Lower lobe of right lung (tissue), 2 donors: ENCODE measurements at regions not wholly inside any gene's neighbourhood (a gene's known extent, or its start where the extent isn't known, plus 50 kb on each side); places are given as distances from the start of the nearest gene placed in this dataset.

Experiments
- ATAC-seq, 2 donors: fragments of 200-7000 bp; cut with Tn5 transposase; one replicate each; pipeline ENCODE4 v1.9.1; 2020 to 2022; ENCODE audit warnings: mild to moderate bottlenecking in 2 of 2, moderate library complexity in 2 of 2
- DNase-seq: peaks from one replicate; pipeline ENCODE4 v3.0.0-alpha.2; 2020
- H3K27ac ChIP-seq: fragments of 200-600 bp; one replicate; pipeline ENCODE4 v1.8.0; 2022
- H3K27me3 ChIP-seq: fragments of 200-600 bp; one replicate; pipeline ENCODE4 v1.8.0; 2022; ENCODE audit warnings: low read depth
- H3K36me3 ChIP-seq: fragments of 200-600 bp; one replicate; pipeline ENCODE4 v1.8.0; 2022; ENCODE audit warnings: mild to moderate bottlenecking
- H3K4me1 ChIP-seq: fragments of 200-600 bp; one replicate; pipeline ENCODE4 v1.8.0; 2022
- H3K4me3 ChIP-seq: fragments of 200-600 bp; one replicate; pipeline ENCODE4 v1.8.0; 2022; ENCODE audit warnings: mild to moderate bottlenecking
- H3K9me3 ChIP-seq: fragments of 200-600 bp; one replicate; pipeline ENCODE4 v1.8.0; 2022
- intact Hi-C: fragments of 100-400 bp; cut with DNase I; formaldehyde crosslinking; loops from one replicate; pipeline ENCODE4 v1.11.0; 2022
- TF ChIP-seq, protein P1 (sequence below): fragments of 200-600 bp; IDR thresholded peaks from one replicate; pipeline ENCODE4 v1.8.0; 2022; ENCODE audit warnings: antibody characterized with exemption, mild to moderate bottlenecking
- donor health status: DM: no; HTN: yes; CAD: no; lungs with severe emphysema.

GRCh38 chr7:27387864-27388263 is 145.3 kb downstream of the EVX1 start:
- H3K27ac ChIP-seq = no peak overlapping the region
- TF ChIP-seq, protein P1, sequence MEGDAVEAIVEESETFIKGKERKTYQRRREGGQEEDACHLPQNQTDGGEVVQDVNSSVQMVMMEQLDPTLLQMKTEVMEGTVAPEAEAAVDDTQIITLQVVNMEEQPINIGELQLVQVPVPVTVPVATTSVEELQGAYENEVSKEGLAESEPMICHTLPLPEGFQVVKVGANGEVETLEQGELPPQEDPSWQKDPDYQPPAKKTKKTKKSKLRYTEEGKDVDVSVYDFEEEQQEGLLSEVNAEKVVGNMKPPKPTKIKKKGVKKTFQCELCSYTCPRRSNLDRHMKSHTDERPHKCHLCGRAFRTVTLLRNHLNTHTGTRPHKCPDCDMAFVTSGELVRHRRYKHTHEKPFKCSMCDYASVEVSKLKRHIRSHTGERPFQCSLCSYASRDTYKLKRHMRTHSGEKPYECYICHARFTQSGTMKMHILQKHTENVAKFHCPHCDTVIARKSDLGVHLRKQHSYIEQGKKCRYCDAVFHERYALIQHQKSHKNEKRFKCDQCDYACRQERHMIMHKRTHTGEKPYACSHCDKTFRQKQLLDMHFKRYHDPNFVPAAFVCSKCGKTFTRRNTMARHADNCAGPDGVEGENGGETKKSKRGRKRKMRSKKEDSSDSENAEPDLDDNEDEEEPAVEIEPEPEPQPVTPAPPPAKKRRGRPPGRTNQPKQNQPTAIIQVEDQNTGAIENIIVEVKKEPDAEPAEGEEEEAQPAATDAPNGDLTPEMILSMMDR = no peak
- H3K36me3 ChIP-seq = no peaks in the 10 kb centered on the region
- no peak for ATAC-seq
- H3K4me1 ChIP-seq = no peaks in the 10 kb centered on the region
- intact Hi-C loops = no loop called here
- no peaks in the 10 kb centered on the region for H3K27me3 ChIP-seq
- H3K9me3 ChIP-seq = no peaks in the 10 kb centered on the region
- H3K4me3 ChIP-seq = no peak overlapping the region
- DNase-seq = no peak

GRCh38 chr7:27388561-27388960 is 146.0 kb downstream of the EVX1 start:
- no peak for ATAC-seq

DNA sequence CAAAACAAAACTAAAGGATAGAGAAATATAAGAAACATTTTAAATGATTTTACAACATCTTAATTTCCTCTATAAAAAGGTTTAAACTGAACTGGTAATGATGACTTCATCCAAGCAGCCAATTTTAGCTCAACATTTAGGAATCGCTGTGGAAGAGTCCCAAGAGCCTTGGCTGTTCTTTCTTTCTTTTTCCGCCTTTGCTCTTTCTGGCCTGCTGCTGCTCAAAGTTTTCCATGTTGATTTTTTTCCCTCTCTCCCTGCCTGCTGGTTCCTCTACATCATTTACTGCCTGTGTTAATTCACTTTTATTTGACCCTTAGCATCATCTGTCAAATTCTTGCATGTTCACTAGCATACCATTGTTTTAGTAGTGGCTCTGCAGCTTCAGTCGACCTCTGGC is 146.9 kb downstream of the EVX1 start:
- Histone ChIP-seq H3K4me3 (no peak overlapping the region), H3K27ac (no peak overlapping the region), H3K4me1 (no peaks in the 10 kb centered on the region), H3K36me3 (no peaks in the 10 kb centered on the region), H3K9me3 (no peaks in the 10 kb centered on the region), H3K27me3 (no peaks in the 10 kb centered on the region)
- DNase-seq (no peak), ATAC-seq (no peak)
- TF ChIP-seq, protein P1 = no peak
- intact Hi-C loops = no loop called here

More at GRCh38 chr7:27388561-27388960, 146.0 kb downstream of the EVX1 start:
- TF ChIP-seq, protein P1 = no peak
- no peak for DNase-seq
- H3K4me1 ChIP-seq = no peaks in the 10 kb centered on the region
- no peaks in the 10 kb centered on the region for H3K27me3 ChIP-seq
- no peaks in the 10 kb centered on the region for H3K9me3 ChIP-seq
- no peaks in the 10 kb centered on the region for H3K36me3 ChIP-seq
- intact Hi-C loops = no loop called here
- no peak overlapping the region for H3K4me3 ChIP-seq
- no peak overlapping the region for H3K27ac ChIP-seq

- H3K4me3 ChIP-seq = no peak overlapping the region
- TF ChIP-seq, protein P1 = no peak
- intact Hi-C loops = no loop called here
- H3K27me3 ChIP-seq = no peaks in the 10 kb centered on the region
- no peaks in the 10 kb centered on the region for H3K36me3 ChIP-seq
- H3K4me1 ChIP-seq = no peaks in the 10 kb centered on the region
- ATAC-seq (no peak), DNase-seq (no peak)
- H3K27ac ChIP-seq = no peak overlapping the region
- H3K9me3 ChIP-seq = no peaks in the 10 kb centered on the region
These were observed 149.9 kb downstream of the EVX1 start for GRCh38 chr7:27392477-27392876.

DNA sequence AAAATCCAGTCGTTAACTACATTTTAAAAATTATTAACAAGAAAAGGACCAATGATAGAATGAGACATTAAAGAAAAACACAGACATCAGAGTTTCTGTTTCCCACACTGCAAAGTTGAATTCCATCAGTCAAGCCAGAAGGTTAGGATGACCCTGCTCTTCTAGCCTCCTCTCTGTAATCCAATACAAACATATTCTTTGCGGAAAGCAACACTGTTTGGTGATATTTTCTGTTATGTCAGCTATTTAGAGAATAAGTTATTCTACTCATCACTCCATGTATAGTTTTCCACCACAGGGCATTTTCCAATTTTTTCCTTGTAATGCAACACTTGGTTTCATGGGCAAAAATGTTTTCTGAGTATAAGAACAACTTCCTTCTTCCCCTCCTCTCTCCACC is 152.3 kb downstream of the EVX1 start:
- DNase-seq = no peak
- intact Hi-C loops = no loop called here
- H3K27ac ChIP-seq = no peak overlapping the region
- no peaks in the 10 kb centered on the region for H3K9me3 ChIP-seq
- no peaks in the 10 kb centered on the region for H3K36me3 ChIP-seq
- TF ChIP-seq, protein P1 = no peak
- ATAC-seq = no peak
- H3K4me3 ChIP-seq = no peak overlapping the region
- H3K4me1 ChIP-seq = no peaks in the 10 kb centered on the region
- no peaks in the 10 kb centered on the region for H3K27me3 ChIP-seq

- no peaks in the 10 kb centered on the region for H3K27me3 ChIP-seq
- DNase-seq (no peak), ATAC-seq (no peak)
- TF ChIP-seq, protein P1 = no peak
- no peak overlapping the region for H3K4me3 ChIP-seq
- H3K27ac ChIP-seq = no peak overlapping the region
- no peaks in the 10 kb centered on the region for H3K4me1 ChIP-seq
- H3K9me3 ChIP-seq = no peaks in the 10 kb centered on the region
- no peaks in the 10 kb centered on the region for H3K36me3 ChIP-seq
- intact Hi-C loops = no loop called here
These were observed 153.0 kb downstream of the EVX1 start for GRCh38 chr7:27395626-27396025.
